Hepatocyte (in vitro differentiated cells): ENCODE measurements at regions not wholly inside any gene's neighbourhood (a gene's known extent, or its start where the extent isn't known, plus 50 kb on each side); places are given as distances from the start of the nearest gene placed in this dataset.
"Not testable (repeated sequence)": the region's sequence is repeated elsewhere in the genome, so short reads cannot be mapped to it uniquely, and the experiment has no call there.

Experiments used
- DNase-seq: peaks from one replicate; pipeline ENCODE4 v3.0.0-alpha.2; 2016; ENCODE audit warnings: low spot score
- H2AFZ ChIP-seq: fragments of 200-600 bp; sonication (generic); 2 replicates; pipeline ENCODE4 v1.6.0; 2016; ENCODE audit warnings: antibody characterized with exemption, mild to moderate bottlenecking
- H3K27ac ChIP-seq: fragments of 200-600 bp; sonication (generic); 2 replicates; pipeline ENCODE4 v1.5.1; 2016; ENCODE audit warnings: mild to moderate bottlenecking
- H3K27me3 ChIP-seq: fragments of 200-600 bp; sonication (generic); 2 replicates; pipeline ENCODE4 v1.6.1; 2016
- H3K36me3 ChIP-seq: fragments of 200-600 bp; sonication (generic); replicated peaks from 2 replicates; pipeline ENCODE4 v1.5.1; 2016; ENCODE audit warnings: low read depth; ENCODE audit not compliant: insufficient read depth
- H3K4me1 ChIP-seq: fragments of 200-600 bp; sonication (generic); 2 replicates; pipeline ENCODE4 v1.5.1; 2016; ENCODE audit warnings: mild to moderate bottlenecking, moderate library complexity; ENCODE audit not compliant: insufficient read depth
- H3K4me2 ChIP-seq: fragments of 200-600 bp; sonication (generic); 2 replicates; pipeline ENCODE4 v1.6.0; 2016
- H3K4me3 ChIP-seq: fragments of 200-600 bp; sonication (generic); 2 replicates; pipeline ENCODE4 v1.5.1; 2016; ENCODE audit warnings: mild to moderate bottlenecking
- H3K79me2 ChIP-seq: fragments of 200-600 bp; sonication (generic); 2 replicates; pipeline ENCODE4 v1.6.0; 2017; ENCODE audit warnings: mild to moderate bottlenecking
- H3K9me2 ChIP-seq: fragments of 200-600 bp; sonication (generic); replicated peaks from 2 replicates; pipeline ENCODE4 v1.6.0; 2017; ENCODE audit warnings: mild to moderate bottlenecking; ENCODE audit not compliant: insufficient read depth
- H3K9me3 ChIP-seq: fragments of 200-600 bp; sonication (generic); 2 replicates; pipeline ENCODE4 v1.5.1; 2016; ENCODE audit warnings: low read depth, mild to moderate bottlenecking
- H4K20me1 ChIP-seq: fragments of 200-600 bp; sonication (generic); 2 replicates; pipeline ENCODE4 v1.6.0; 2016; ENCODE audit warnings: mild to moderate bottlenecking; ENCODE audit not compliant: insufficient read depth, poor library complexity, severe bottlenecking
- CTCF ChIP-seq: fragments of 200-600 bp; sonication (generic); IDR thresholded peaks from 2 replicates; pipeline ENCODE4 v1.5.1; 2016; ENCODE audit warnings: antibody characterized with exemption, mild to moderate bottlenecking; ENCODE audit not compliant: poor library complexity
- EZH2 ChIP-seq: fragments of 200-600 bp; sonication (generic); IDR thresholded peaks from 2 replicates; pipeline ENCODE4 v1.6.1; 2016; ENCODE audit warnings: antibody characterized with exemption, mild to moderate bottlenecking, borderline replicate concordance
- EZH2phosphoT487 ChIP-seq: fragments of 200-600 bp; sonication (generic); IDR thresholded peaks from one replicate; pipeline ENCODE4 v1.6.1; 2018; ENCODE audit warnings: antibody characterized with exemption, mild to moderate bottlenecking, low read depth, moderate library complexity; ENCODE audit not compliant: unreplicated experiment, severe bottlenecking
- WGBS: methylation state at CpG from one replicate; pipeline ENCODE4 v1.1.6; 2016; ENCODE audit warnings: low lambda C conversion rate; ENCODE audit errors: missing lambda C conversion rate; 5-methylcytosine and 5-hydroxymethylcytosine counted together

GRCh38 chr16:82280867-82281266 is 110.8 kb upstream of the MPHOSPH6 start:
- TF ChIP-seq EZH2phosphoT487 = no peak
- Histone ChIP-seq H3K4me2 (no peak overlapping the region), H3K36me3 (no peaks in the 10 kb centered on the region), H3K9me2 (no peaks in the 10 kb centered on the region), H3K9me3 (no peaks in the 10 kb centered on the region), H2AFZ (no peak overlapping the region), H4K20me1 (no peaks in the 10 kb centered on the region), H3K27me3 (no peaks in the 10 kb centered on the region), H3K79me2 (no peaks in the 10 kb centered on the region), H3K4me3 (no peak overlapping the region), H3K27ac (no peak overlapping the region), H3K4me1 (no peaks in the 10 kb centered on the region)
- 91% methylated on average over 1 of the region's 1 CpG for WGBS
- no peak for DNase-seq

- 96% methylated on average over 3 of the region's 3 CpGs for WGBS
- H3K27ac ChIP-seq, H4K20me1 ChIP-seq, H2AFZ ChIP-seq, H3K27me3 ChIP-seq, H3K4me1 ChIP-seq, H3K79me2 ChIP-seq, H3K9me2 ChIP-seq, H3K9me3 ChIP-seq, DNase-seq, H3K36me3 ChIP-seq, H3K4me2 ChIP-seq, H3K4me3 ChIP-seq: not testable (repeated sequence)
Measured at GRCh38 chr16:82275349-82275748, 105.3 kb upstream of the MPHOSPH6 start.

- no peak overlapping the region for H3K27ac ChIP-seq
- 100% methylated on average over 1 of the region's 1 CpG for WGBS
- no peak for DNase-seq
Measured at GRCh38 chr16:82271636-82272035, 101.6 kb upstream of the MPHOSPH6 start.

GRCh38 chr16:82267675-82268074 is 97.7 kb upstream of the MPHOSPH6 start:
- not testable (repeated sequence) for H3K27ac ChIP-seq, H3K36me3 ChIP-seq, H4K20me1 ChIP-seq, H3K4me2 ChIP-seq, H2AFZ ChIP-seq, H3K27me3 ChIP-seq, H3K4me3 ChIP-seq, H3K4me1 ChIP-seq, H3K9me3 ChIP-seq, H3K79me2 ChIP-seq, DNase-seq, H3K9me2 ChIP-seq
- WGBS = 80% methylated on average over 1 of the region's 1 CpG

More at GRCh38 chr16:82271636-82272035, 101.6 kb upstream of the MPHOSPH6 start:
- Histone ChIP-seq H2AFZ (no peak overlapping the region), H3K4me3 (no peak overlapping the region), H3K4me1 (no peaks in the 10 kb centered on the region), H4K20me1 (no peaks in the 10 kb centered on the region), H3K79me2 (no peaks in the 10 kb centered on the region), H3K36me3 (no peaks in the 10 kb centered on the region), H3K27me3 (no peaks in the 10 kb centered on the region), H3K4me2 (no peak overlapping the region), H3K9me2 (no peaks in the 10 kb centered on the region), H3K9me3 (no peaks in the 10 kb centered on the region)
- TF ChIP-seq CTCF (no peak), EZH2 (no peak), EZH2phosphoT487 (no peak)

- no peak for DNase-seq
- H3K27me3 ChIP-seq = peaks cover 5% of the 10 kb centered on the region
- H3K4me1 ChIP-seq = peaks cover 8% of the 10 kb centered on the region
- no peak for TF ChIP-seq CTCF
- TF ChIP-seq EZH2phosphoT487 = no peak
- no peak for TF ChIP-seq EZH2
- H3K9me2 ChIP-seq = no peaks in the 10 kb centered on the region
- H3K4me3 ChIP-seq = no peak overlapping the region
- WGBS = 87% methylated on average over 2 of the region's 2 CpGs
- H3K36me3 ChIP-seq = no peaks in the 10 kb centered on the region
- no peaks in the 10 kb centered on the region for H3K9me3 ChIP-seq
- H4K20me1 ChIP-seq = no peaks in the 10 kb centered on the region
- H2AFZ ChIP-seq = no peak overlapping the region
- H3K4me2 ChIP-seq = no peak overlapping the region
- H3K27ac ChIP-seq = no peak overlapping the region
- H3K79me2 ChIP-seq = no peaks in the 10 kb centered on the region
Measured at GRCh38 chr16:82265809-82266208, 95.8 kb upstream of the MPHOSPH6 start.
